ENCODE measurements at regions not wholly inside any gene's neighbourhood (a gene's known extent, or its start where the extent isn't known, plus 50 kb on each side); places are given as distances from the start of the nearest gene placed in this dataset.

GRCh38 chr3:94179059-94179458 is 116.2 kb downstream of the NSUN3 start:
- DNase-seq (ENCODE audit: low read depth in 2 of 2) = no peak

GRCh38 chr3:94183551-94183950 is 120.7 kb downstream of the NSUN3 start:
- DNase-seq (ENCODE audit: low read depth in 2 of 2) = no peak

- no peak for DNase-seq (ENCODE audit: low read depth in 2 of 2)
Observed at GRCh38 chr3:94184781-94185180, 121.9 kb downstream of the NSUN3 start.

GRCh38 chr3:94185753-94186152 is 122.9 kb downstream of the NSUN3 start:
- DNase-seq (ENCODE audit: low read depth in 2 of 2) = no peak

GRCh38 chr3:94187697-94188096 is 124.8 kb downstream of the NSUN3 start:
- no peak for DNase-seq (ENCODE audit: low read depth in 2 of 2)

GRCh38 chr3:94195381-94195780 is 132.5 kb downstream of the NSUN3 start:
- no peak for DNase-seq (ENCODE audit: low read depth in 2 of 2)

- DNase-seq (ENCODE audit: low read depth in 2 of 2) = no peak
Observed at GRCh38 chr3:94206291-94206690, 143.4 kb downstream of the NSUN3 start.

- peak in 1 of 2 experiments; percentile 4 for DNase-seq (ENCODE audit: low read depth in 2 of 2)
Observed at GRCh38 chr3:94210256-94210655, 147.4 kb downstream of the NSUN3 start.

- DNase-seq (ENCODE audit: low read depth in 2 of 2) = no peak
Observed at GRCh38 chr3:94217406-94217805, 154.5 kb downstream of the NSUN3 start.

GRCh38 chr3:94220426-94220825 is 157.6 kb downstream of the NSUN3 start:
- no peak for DNase-seq (ENCODE audit: low read depth in 2 of 2)

- no peak for DNase-seq (ENCODE audit: low read depth in 2 of 2)
Observed at GRCh38 chr3:94221829-94222228, 159.0 kb downstream of the NSUN3 start.

- no peak for DNase-seq (ENCODE audit: low read depth in 2 of 2)
Observed at GRCh38 chr3:94225148-94225865, 162.4 kb downstream of the NSUN3 start.

- peak; percentile 31 to 32 for DNase-seq (ENCODE audit: low read depth in 2 of 2)
Observed at GRCh38 chr3:94226078-94226477, 163.2 kb downstream of the NSUN3 start.

- DNase-seq (ENCODE audit: low read depth in 2 of 2) = no peak
Observed at GRCh38 chr3:94232921-94233320, 170.1 kb downstream of the NSUN3 start.

- DNase-seq (ENCODE audit: low read depth in 2 of 2) = peak in 1 of 2 experiments; percentile 15
Observed at GRCh38 chr3:94234177-94234788, 171.4 kb downstream of the NSUN3 start.

GRCh38 chr3:94241986-94242385 is 179.1 kb downstream of the NSUN3 start:
- DNase-seq (ENCODE audit: low read depth in 2 of 2) = no peak

- DNase-seq (ENCODE audit: low read depth in 2 of 2) = peak; percentile 43 to 51
Observed at GRCh38 chr3:94246171-94246570, 183.3 kb downstream of the NSUN3 start.

GRCh38 chr3:94248042-94248441 is 185.2 kb downstream of the NSUN3 start:
- DNase-seq (ENCODE audit: low read depth in 2 of 2) = no peak

- peak; percentile 45 to 52 for DNase-seq (ENCODE audit: low read depth in 2 of 2)
Observed at GRCh38 chr3:94249491-94250079, 186.7 kb downstream of the NSUN3 start.

- DNase-seq (ENCODE audit: low read depth in 2 of 2) = no peak
Observed at GRCh38 chr3:94251566-94251965, 188.7 kb downstream of the NSUN3 start.

- no peak for DNase-seq (ENCODE audit: low read depth in 2 of 2)
Observed at GRCh38 chr3:94252316-94252715, 189.5 kb downstream of the NSUN3 start.

GRCh38 chr3:94256888-94257813 is 194.3 kb downstream of the NSUN3 start:
- no peak for DNase-seq (ENCODE audit: low read depth in 2 of 2)

Data from fibroblast of skin of left quadriceps (primary cell).